ENCODE measurements at regions not wholly inside any gene's neighbourhood (a gene's known extent, or its start where the extent isn't known, plus 50 kb on each side); places are given as distances from the start of the nearest gene placed in this dataset.

DNA sequence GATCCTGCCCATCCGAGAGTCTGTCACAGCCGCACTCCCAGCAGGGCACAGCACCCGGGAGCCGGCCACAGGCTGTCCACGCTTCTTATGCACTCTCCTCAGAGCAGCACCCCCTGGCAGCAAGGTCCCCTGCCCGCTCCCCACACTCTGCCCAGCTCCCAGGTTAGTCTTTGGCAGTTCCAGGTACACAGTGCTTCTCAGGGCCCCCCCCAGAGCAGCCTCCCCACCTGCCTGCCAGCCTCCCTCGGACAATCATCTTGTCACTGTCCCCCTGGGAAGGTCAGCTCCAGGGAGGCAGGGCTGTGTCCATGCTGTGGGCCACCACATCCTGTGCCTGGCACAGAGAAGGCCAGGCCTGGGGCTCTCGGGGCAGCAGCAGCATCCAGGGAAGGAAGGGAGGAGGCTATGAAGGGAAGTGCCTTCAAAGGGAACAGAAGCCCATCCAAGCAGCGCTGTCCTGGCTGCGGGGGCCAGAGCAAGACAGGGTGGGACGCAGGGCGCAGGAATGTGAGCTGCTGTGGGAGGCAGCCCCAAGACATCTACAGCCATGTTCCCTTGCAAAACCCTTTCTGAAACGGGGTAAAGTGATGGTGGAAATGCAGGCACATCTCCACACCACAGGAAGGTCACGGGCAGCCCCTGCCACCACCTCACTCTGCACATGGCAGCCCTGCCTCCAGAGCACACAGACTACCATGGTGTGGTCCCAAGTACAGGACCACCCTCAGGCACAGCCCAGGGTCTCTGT is 68.6 kb upstream of the ADAMTS2 start:
- H3K9ac ChIP-seq (ENCODE audit: low read depth, low read length): no peak overlapping the region
- H3K4me2 ChIP-seq (ENCODE audit: low read length): no peak overlapping the region
- no peaks in the 10 kb centered on the region for H3K4me1 ChIP-seq (ENCODE audit: control insufficient read depth, insufficient read depth, low read length)
- no peaks in the 10 kb centered on the region for H3K9me3 ChIP-seq (replicated peaks; ENCODE audit: low read length)
- H3K27me3 ChIP-seq (ENCODE audit: control insufficient read depth, insufficient read depth, low read length): no peaks in the 10 kb centered on the region
- H3K4me3 ChIP-seq (ENCODE audit: low read length): no peak overlapping the region
- no peaks in the 10 kb centered on the region for H3K36me3 ChIP-seq (ENCODE audit: insufficient read depth, low read length)

DNA sequence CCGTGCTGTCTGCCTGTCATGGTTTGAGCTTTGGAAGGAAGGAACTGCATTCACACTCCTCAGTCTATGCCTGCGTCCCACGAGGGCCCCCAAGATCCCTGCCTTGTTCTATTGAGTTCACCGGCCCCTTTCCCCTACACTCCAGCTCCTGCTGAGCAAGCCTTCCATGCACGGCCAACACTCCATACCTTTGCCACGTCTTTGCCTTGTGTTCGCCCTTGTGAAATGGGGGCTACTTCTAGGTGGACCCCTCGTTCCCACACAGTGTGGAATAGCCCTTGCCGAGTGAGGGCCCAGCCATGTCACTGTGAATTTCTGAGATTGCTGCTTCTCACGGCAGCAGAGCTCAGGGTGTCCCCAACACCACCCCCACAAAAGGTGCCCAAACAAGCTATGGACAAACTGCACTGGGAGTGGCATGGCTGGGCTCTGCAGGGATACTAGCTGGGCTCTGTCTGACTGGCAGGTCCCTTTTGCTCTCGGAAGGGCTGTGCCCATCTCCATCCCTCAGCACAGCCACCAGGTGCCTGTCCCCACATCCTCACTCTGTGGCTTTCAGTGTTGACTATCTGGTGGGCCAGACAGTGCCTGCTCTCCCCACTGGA is 67.9 kb upstream of the ADAMTS2 start:
- H3K27me3 ChIP-seq (ENCODE audit: control insufficient read depth, insufficient read depth, low read length): no peaks in the 10 kb centered on the region
- H3K4me1 ChIP-seq (ENCODE audit: control insufficient read depth, insufficient read depth, low read length): no peaks in the 10 kb centered on the region
- H3K4me2 ChIP-seq (ENCODE audit: low read length): no peak overlapping the region
- no peak overlapping the region for H3K4me3 ChIP-seq (ENCODE audit: low read length)
- no peak overlapping the region for H3K9ac ChIP-seq (ENCODE audit: low read depth, low read length)
- H3K36me3 ChIP-seq (ENCODE audit: insufficient read depth, low read length): no peaks in the 10 kb centered on the region
- H3K9me3 ChIP-seq (replicated peaks; ENCODE audit: low read length): no peaks in the 10 kb centered on the region

DNA sequence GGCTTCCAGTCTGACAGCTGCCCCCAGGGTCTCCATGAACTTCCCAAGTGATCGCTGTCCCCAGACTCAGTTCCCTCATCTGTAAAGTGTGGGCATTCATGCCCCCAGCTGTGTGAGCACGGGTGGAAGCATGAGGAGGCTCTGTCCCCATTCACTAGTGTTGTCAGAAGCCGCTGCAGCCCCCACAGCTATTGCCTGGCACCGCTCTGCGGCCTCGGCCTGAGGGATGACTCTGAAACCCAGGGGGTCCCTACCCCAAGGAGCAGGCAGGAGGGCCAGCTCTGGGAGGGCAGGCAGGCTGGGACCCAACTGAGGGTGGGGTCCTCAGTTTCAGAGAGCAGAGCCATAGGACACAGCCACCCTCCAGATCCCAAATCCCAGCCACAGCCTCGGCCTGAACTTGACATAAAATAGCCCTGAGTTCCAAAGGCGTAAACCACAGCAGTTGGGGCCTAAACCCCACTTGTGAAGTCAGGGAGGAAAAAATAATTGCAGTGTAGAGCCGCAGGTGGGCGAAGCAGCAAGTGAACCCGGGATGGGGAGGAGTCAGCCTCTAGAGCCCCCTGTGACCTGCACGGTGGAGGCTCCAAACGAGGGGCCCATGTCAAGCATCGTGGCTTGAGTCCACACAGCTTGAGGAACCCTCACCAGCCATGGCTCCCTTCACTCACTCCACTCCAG is 66.0 kb upstream of the ADAMTS2 start:
- no peak overlapping the region for H3K4me3 ChIP-seq (ENCODE audit: low read length)
- no peaks in the 10 kb centered on the region for H3K4me1 ChIP-seq (ENCODE audit: control insufficient read depth, insufficient read depth, low read length)
- no peak overlapping the region for H3K4me2 ChIP-seq (ENCODE audit: low read length)
- H3K27me3 ChIP-seq (ENCODE audit: control insufficient read depth, insufficient read depth, low read length): no peaks in the 10 kb centered on the region
- no peak overlapping the region for H3K9ac ChIP-seq (ENCODE audit: low read depth, low read length)
- H3K9me3 ChIP-seq (replicated peaks; ENCODE audit: low read length): no peaks in the 10 kb centered on the region
- no peaks in the 10 kb centered on the region for H3K36me3 ChIP-seq (ENCODE audit: insufficient read depth, low read length)

DNA sequence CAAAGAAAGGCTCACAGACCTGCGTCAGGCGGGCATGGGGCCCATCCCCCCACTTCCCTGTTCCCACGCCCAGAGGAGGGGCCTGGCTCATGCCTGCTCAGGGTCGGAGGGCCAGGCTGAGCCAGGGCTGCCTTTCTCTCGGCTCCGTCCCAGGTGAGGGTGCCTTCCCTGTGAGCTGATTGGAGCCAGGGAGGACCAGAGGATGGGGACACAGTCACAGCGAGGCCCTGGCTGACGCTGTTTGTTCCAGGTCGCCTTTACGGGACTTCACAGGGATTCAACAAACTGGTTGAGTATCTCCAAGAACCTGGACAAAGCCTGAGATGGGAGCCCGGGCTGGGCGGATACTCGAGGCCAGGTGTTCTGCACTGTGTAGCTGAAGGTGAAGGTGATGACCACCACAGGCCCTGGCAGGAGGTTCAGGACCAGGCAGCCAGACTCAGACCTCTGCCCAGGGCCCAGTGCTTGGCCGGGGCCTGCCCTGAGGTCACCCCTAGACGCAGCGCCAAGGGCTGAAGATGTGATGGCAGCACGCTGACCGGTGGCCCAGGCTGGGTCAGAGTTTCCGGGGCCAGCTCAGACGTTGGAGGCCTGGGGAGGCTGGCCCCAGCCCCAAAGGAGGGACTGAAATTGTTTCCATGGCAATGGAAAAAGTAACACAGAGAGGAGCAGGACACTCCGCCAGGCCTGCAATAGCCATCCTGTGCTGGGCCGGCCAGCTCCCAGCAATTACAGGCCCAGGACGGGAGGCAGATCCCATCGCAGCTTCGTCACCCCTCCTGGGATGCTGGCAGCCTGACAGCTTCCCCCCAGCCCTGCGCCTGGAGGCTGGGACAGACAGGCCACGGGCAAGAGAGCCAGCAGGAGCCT is 65.3 kb upstream of the ADAMTS2 start:
- Histone ChIP-seq H3K9me3 (replicated peaks; ENCODE audit: low read length) (no peaks in the 10 kb centered on the region), H3K9ac (ENCODE audit: low read depth, low read length) (no peak overlapping the region), H3K27me3 (ENCODE audit: control insufficient read depth, insufficient read depth, low read length) (no peaks in the 10 kb centered on the region), H3K4me1 (ENCODE audit: control insufficient read depth, insufficient read depth, low read length) (no peaks in the 10 kb centered on the region), H3K4me3 (ENCODE audit: low read length) (no peak overlapping the region), H3K36me3 (ENCODE audit: insufficient read depth, low read length) (no peaks in the 10 kb centered on the region), H3K4me2 (ENCODE audit: low read length) (no peak overlapping the region)

DNA sequence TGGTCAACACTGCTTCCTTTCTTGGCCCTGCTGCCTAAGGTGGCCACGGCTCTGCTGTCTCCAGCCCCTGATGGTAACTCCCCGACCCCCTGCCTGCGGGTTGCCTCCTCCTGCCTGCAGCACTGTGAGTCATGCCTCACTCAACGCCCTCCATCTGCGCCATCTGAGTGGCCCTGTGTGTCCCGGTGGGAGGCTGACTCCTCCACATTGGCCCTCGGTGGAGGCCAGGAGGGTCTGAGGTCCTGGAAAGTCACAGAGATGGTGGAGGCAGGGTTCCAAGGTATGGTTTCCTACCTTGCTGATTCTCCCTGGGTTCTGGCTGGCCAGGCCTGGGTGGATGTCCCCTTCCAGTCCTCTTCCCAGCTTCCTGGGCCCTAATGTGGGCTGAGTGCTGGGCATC is 64.5 kb upstream of the ADAMTS2 start:
- no peak overlapping the region for H3K4me2 ChIP-seq (ENCODE audit: low read length)
- H3K4me3 ChIP-seq (ENCODE audit: low read length): no peak overlapping the region
- H3K9me3 ChIP-seq (replicated peaks; ENCODE audit: low read length): no peaks in the 10 kb centered on the region
- H3K27me3 ChIP-seq (ENCODE audit: control insufficient read depth, insufficient read depth, low read length): no peaks in the 10 kb centered on the region
- H3K4me1 ChIP-seq (ENCODE audit: control insufficient read depth, insufficient read depth, low read length): no peaks in the 10 kb centered on the region
- H3K36me3 ChIP-seq (ENCODE audit: insufficient read depth, low read length): no peaks in the 10 kb centered on the region
- no peak overlapping the region for H3K9ac ChIP-seq (ENCODE audit: low read depth, low read length)

DNA sequence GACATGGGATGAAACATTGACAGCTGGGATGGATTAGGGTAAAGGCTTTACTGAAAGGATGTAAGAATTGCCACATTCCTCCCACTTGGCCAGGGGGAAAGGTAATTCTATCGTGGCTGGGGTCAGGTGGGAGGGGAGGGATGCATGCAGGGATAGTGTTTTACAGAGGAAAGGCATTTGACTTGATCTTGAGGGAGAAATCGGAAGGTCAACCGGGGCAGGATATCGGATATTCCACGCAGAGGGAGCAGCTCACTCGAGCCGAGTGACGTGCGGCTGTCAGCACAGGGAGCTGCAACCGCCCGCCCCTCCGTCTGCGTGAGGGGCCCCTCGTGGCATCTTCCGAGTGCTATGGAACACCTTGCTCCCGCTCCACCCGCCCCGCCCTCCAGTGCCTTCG is 63.4 kb upstream of the ADAMTS2 start:
- Histone ChIP-seq H3K36me3 (ENCODE audit: insufficient read depth, low read length) (no peaks in the 10 kb centered on the region), H3K4me1 (ENCODE audit: control insufficient read depth, insufficient read depth, low read length) (no peaks in the 10 kb centered on the region), H3K4me2 (ENCODE audit: low read length) (no peak overlapping the region), H3K27me3 (ENCODE audit: control insufficient read depth, insufficient read depth, low read length) (no peaks in the 10 kb centered on the region), H3K9ac (ENCODE audit: low read depth, low read length) (no peak overlapping the region), H3K4me3 (ENCODE audit: low read length) (no peak overlapping the region), H3K9me3 (replicated peaks; ENCODE audit: low read length) (no peaks in the 10 kb centered on the region)

DNA sequence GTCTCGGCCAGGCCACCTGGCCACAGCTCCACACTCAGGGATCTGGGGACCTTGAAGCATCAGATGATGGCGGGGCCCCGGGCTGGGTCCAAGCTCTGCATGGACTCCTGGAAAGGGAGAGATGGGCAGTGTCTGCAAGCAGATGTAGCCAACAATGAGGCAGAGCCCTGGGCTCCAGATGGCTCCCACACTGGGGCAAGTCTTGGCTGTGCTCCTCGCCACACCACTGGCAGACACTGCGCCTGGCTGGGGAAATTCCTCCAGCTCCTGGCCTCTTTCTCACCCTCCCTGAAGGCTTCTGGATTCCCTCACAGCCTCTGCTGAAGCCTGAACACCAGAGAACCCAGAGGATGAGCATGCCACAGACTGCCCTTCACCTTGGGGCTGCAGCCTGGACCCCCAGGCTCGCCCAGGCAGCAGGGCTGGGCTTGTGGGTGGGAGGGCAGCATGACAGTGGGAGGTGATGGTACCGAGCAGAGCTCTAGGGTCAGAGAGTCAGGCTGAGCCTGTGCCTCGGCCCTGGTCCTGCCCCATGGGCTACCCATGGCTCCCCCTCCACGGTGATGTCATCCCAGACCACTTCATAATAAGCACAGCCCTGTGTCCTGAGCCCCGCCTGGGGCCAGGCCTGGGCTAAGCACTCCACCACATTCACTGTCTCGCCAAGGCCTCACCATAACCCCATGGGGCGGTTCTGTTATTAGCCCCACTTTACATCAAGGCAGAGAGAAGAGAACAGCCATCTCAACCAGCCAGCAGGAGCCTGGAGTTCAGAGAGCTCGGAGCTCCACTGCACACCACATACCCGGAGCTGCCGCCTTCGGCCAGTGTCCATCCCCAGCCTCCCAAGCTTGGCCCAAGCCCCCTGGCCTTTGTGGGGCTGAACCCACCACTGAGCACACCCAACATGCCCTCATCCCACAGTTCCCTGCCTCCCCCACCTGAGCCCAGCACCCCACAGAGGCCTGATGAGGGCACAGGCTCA is 62.2 kb upstream of the ADAMTS2 start:
- H3K9ac ChIP-seq (ENCODE audit: low read depth, low read length): no peak overlapping the region
- no peaks in the 10 kb centered on the region for H3K27me3 ChIP-seq (ENCODE audit: control insufficient read depth, insufficient read depth, low read length)
- H3K4me2 ChIP-seq (ENCODE audit: low read length): no peak overlapping the region
- no peaks in the 10 kb centered on the region for H3K9me3 ChIP-seq (replicated peaks; ENCODE audit: low read length)
- H3K36me3 ChIP-seq (ENCODE audit: insufficient read depth, low read length): no peaks in the 10 kb centered on the region
- no peak overlapping the region for H3K4me3 ChIP-seq (ENCODE audit: low read length)
- H3K4me1 ChIP-seq (ENCODE audit: control insufficient read depth, insufficient read depth, low read length): no peaks in the 10 kb centered on the region

DNA sequence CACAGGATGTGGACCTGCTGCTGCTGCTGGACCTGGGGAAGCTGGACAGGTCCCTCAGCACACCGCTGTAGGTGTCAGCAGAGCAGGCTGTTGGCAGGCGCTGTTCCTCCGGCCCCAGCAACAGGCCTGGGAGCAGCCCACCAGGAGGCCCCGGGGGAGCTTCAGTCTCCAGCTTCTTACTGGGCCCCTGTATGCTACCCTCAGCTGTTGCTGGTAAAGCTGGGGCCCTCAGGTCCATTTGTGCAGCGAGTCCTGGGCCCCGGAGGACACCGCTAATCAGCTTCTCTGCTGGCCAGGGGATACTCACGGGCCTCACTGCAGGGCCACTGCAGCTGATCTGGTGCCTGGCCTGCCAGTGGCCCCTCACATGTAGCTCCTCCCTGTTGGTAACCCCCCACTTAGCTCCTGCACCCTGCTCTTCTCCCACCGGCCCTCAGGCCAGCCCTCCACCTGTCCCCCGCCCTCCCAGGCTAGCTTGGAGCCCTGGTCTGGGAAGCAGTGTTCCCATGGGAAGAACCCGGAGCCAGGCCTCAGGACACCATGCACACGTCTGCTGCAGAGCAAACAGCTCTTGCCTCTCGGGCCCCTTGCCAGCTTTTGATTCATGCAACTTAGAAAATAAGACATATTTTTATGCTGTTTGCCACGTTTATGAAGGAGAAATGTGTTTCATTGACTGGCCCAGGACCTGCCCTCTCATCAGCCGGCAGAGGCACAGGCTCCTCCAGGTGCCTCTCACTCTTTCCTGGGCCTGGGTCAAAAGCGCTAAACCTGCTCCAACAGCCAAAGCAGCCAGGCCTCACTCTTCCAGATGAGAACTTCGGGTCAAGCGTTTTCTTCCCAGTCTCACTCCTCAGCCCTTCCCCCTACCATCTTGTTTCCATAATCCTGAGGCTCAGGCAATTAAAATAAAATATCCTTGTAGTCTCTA is 61.0 kb upstream of the ADAMTS2 start:
- Histone ChIP-seq H3K27me3 (ENCODE audit: control insufficient read depth, insufficient read depth, low read length) (no peaks in the 10 kb centered on the region), H3K9me3 (replicated peaks; ENCODE audit: low read length) (no peaks in the 10 kb centered on the region), H3K4me3 (ENCODE audit: low read length) (no peak overlapping the region), H3K4me2 (ENCODE audit: low read length) (no peak overlapping the region), H3K36me3 (ENCODE audit: insufficient read depth, low read length) (no peaks in the 10 kb centered on the region), H3K9ac (ENCODE audit: low read depth, low read length) (no peak overlapping the region), H3K4me1 (ENCODE audit: control insufficient read depth, insufficient read depth, low read length) (no peaks in the 10 kb centered on the region)

DNA sequence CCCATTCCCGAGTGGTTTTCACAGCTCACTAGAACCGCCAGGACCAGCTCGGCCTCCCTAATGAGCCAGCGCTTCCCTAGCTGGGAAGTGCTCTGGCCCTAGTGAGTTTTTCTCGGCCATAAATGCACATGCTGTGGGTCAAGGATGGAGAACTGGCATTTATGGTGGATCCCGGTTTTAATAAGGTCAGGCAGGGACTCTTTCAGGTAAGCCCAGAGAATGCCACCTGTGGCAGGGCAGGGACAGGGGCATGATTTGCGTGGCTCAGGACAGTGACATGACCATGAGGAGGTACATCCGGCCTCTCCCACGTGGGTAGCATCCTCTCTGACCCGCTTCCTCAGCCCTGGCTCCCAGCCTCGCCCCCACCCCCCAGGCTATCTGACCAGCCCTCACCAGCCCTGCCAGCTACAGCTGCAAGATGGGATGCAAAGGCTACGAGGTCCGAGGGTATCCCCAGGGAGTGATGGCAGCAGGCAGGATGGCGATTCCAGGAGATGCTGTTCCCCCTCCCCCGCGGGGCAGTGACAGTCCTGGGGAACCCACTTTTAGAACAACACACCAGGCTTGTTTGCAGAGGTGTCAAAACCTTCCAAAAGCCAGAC is 60.3 kb upstream of the ADAMTS2 start:
- H3K9me3 ChIP-seq (replicated peaks; ENCODE audit: low read length): no peaks in the 10 kb centered on the region
- H3K4me1 ChIP-seq (ENCODE audit: control insufficient read depth, insufficient read depth, low read length): no peaks in the 10 kb centered on the region
- H3K27me3 ChIP-seq (ENCODE audit: control insufficient read depth, insufficient read depth, low read length): no peaks in the 10 kb centered on the region
- H3K4me2 ChIP-seq (ENCODE audit: low read length): no peak overlapping the region
- no peak overlapping the region for H3K4me3 ChIP-seq (ENCODE audit: low read length)
- no peak overlapping the region for H3K9ac ChIP-seq (ENCODE audit: low read depth, low read length)
- no peaks in the 10 kb centered on the region for H3K36me3 ChIP-seq (ENCODE audit: insufficient read depth, low read length)

DNA sequence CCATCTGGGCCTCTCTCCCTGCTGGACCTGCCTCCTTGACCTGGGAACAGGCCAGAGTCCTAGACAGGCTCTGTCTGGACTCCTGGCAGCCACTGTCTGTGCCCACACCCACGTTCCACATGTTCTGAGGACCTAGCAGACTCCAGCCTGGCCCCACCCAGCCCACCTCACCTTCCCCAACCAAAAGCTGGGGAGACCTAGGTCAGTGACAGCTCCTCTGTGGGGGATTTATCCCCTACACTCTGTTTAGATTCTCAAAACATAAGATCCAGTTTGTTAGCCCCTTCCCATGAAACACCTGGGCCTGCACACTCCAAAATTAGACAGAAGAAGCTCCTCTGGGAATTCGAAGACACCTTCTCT is 59.8 kb upstream of the ADAMTS2 start:
- Histone ChIP-seq H3K9me3 (replicated peaks; ENCODE audit: low read length) (peaks cover 3% of the 10 kb centered on the region), H3K27me3 (ENCODE audit: control insufficient read depth, insufficient read depth, low read length) (no peaks in the 10 kb centered on the region), H3K4me2 (ENCODE audit: low read length) (no peak overlapping the region), H3K4me1 (ENCODE audit: control insufficient read depth, insufficient read depth, low read length) (no peaks in the 10 kb centered on the region), H3K4me3 (ENCODE audit: low read length) (no peak overlapping the region), H3K36me3 (ENCODE audit: insufficient read depth, low read length) (no peaks in the 10 kb centered on the region), H3K9ac (ENCODE audit: low read depth, low read length) (no peak overlapping the region)

Data from skeletal muscle satellite cell (primary cell).